NCI-H69 (cell line): ENCODE measurements at regions not wholly inside any gene's neighbourhood (a gene's known extent, or its start where the extent isn't known, plus 50 kb on each side); places are given as distances from the start of the nearest gene placed in this dataset.

Experiments
- DNase-seq: peaks from one replicate; lab custom pipeline; 2025; lab: John Stamatoyannopoulos, UW

DNA sequence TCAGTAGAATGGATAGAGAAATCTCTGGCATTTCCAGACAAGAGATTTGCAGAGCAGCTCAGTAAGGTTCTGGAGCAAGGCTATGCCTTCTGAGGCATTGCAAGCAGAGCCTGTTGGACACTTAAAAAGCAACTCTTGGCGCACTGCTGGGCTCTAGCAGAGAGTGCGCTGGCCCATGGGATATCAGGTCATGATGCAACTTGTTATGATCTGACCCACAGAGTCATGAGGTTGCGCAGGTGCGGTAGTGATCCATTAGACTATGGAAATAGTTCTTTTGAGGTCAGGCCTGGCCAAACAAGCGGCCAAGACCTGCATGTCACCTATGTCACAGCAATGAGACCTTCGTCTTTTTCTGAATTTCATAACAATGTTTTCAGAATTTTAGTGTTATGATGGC is 168.6 kb downstream of the TMTC3 start:
- no peak for DNase-seq

DNA sequence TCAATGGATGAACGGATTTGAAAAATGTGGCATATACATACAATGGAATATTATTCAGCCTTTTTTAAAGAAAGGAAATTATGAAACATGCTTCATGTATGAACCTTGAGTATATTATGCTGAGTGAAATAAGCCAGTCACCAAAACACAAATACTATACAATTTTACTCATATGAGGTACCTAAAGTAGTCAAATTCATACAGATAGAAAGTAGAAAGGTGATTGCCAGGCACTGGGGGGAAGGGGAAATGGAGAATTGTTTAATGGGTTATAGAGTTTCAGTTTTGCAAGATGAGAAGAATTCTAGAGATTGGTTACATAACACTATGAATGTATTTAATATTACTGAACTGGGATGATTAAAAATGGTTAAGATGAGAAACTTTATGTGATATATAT is 171.4 kb downstream of the TMTC3 start:
- DNase-seq = no peak

DNA sequence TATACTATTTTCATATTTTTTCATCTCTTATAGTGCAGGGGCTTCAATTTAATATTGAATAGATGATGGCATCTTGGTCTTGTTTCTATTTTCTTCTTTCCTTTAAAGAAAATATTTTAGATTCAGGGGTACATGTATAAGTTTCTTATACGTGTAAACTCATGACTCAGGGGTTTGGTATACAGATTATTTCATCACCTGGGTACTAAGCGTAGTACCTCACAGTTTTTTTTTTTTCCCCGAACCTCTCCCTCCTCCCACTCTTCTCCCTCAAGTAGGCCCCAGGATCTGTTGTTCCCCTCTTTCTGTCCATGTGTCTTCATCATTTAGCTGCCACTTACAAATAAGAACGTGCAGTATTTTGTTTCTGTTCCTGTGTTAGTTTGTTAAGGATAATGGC is 172.6 kb downstream of the TMTC3 start:
- DNase-seq = no peak

DNA sequence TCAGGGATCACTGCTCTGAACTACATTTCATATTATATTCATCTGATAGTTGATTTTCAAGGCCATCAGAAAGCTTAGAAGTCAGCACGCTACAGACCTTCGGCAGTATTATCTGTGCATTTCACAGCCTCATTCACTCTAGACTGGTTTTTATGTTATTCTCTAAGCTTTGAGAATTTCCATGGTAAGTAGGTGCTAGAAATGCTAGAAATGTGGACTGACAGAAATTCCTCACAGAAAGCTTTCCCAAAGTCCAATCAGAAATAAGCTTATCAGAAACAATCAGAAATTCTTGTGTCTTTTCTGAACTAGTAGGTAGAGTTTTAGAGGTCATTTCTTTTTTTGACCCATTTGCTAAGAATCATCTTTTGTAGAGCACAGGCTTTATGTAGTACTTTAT is 176.6 kb downstream of the TMTC3 start:
- no peak for DNase-seq

DNA sequence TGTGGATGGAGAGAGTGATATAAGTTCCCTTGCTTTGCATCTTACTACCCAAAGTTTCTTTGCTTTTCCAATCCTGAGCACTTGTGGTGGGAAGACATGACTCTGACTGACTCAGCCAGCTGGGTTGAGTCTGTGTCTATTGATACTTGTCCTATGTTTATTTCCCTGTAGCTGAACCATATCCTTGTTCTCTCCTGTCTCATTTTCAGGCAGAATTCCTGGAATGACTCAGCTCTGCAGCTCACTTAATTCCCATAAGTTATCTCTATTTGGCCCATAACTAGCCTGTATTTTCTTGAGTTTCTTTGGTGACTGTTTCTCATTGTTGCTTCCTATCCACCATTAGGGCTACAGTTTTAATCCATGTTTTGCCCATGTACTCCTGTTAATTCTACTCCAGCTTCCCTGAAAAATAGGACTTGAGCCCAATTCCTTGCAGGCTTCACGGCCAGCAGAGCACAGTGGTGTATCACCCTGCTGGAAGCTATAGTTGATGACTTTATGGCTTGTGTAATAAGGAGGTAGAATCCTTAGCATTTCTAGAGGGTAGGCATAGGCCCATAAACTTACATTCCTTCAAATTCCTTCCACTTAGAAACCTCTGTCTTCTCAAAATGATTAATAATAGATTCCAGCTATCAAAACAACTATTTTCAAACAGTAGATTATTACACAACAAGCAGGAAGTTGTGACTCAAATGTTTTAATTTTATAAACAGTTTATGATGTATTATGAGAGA is 183.1 kb downstream of the TMTC3 start:
- no peak for DNase-seq

DNA sequence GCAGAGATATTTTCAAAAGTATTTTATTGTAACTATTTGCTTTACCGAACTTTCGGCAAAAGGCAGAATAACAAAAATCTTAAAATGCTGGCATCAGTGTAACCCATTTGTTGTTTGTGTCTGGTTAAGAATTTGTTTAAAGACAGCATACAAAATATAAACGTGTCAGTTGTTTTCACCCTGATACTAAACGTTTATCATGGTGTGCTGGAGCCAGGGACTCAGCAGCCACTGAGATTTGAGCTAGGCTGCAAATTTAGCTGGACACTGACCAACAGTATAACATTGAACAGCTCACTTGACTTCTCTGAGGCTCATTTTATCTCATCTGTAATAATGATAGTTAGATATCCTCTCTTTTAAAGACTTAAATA is 183.7 kb downstream of the TMTC3 start:
- DNase-seq = no peak

DNA sequence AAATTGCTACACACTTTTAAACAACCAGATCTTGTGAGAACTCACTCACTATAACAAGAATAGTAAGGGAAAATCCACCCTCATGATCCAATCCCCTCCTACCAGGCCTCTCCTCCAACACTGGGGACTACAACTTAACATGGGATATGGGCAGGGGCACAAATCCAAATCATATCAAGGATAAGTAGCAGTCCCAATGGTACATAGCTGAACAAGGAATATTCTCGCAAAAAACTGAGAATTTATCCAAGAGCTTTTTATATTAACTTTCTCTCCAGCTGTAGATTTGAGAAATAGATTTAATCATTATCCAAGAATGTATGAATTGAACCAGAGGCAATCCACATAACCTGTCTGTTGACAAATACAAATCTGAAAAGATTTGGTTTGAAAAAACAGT is 185.2 kb downstream of the TMTC3 start:
- DNase-seq = no peak

DNA sequence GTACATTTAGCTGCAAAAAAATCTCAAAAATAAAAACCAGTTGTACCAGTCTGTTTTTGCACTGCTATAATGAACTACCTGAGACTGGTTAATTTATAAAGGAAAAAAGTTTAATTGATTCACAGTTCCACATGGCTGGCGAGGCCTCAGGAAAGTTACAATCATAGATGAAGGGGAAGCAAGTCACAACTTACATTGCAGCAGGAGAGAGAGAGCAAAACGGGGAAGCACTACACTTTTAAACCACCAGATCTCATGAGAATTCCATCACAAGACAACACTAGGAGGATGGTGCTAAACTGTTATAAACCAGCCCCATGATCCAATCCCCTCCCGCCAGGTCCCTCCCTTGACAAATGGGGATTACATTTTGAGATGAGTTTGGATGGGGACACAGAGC is 186.0 kb downstream of the TMTC3 start:
- no peak for DNase-seq

DNA sequence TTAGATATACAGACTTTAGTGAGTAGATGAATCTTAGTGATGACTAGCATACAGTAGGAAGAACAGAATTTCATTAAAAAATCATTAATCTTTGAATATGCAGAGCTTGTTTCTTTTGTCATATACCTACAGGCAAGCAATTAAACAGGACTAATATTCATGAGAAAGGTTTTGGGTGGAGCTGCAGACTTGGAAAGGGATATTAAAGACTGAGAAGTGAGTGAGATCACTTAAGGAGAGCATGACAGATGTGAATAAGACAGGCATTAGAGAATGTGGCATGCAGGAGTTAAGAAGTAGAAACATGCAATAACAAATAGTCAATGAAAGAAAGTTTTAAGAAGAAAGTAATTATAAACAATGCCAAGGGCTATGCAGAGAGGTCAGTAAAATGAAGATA is 187.7 kb downstream of the TMTC3 start:
- DNase-seq = no peak

DNA sequence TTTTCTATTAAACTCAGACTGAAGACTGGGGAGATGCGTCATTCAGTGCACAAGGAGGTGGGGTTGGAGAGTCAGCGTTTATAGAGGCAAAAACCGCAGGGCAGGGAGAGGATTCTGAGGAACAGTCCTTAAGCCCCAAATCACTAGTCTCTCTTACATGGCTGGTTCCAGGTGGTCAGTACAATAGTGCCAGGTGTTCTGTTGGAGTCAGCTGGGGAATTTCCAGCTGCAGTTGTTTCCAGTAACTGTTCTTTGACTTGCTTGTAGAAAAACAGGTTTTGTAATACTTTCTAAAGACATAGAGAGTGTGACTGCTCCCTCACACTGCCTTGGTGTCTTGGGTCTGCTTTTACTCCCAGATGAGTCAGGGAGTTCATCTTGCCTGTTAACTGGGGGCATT is 192.2 kb downstream of the TMTC3 start:
- DNase-seq = peak; percentile 84

DNA sequence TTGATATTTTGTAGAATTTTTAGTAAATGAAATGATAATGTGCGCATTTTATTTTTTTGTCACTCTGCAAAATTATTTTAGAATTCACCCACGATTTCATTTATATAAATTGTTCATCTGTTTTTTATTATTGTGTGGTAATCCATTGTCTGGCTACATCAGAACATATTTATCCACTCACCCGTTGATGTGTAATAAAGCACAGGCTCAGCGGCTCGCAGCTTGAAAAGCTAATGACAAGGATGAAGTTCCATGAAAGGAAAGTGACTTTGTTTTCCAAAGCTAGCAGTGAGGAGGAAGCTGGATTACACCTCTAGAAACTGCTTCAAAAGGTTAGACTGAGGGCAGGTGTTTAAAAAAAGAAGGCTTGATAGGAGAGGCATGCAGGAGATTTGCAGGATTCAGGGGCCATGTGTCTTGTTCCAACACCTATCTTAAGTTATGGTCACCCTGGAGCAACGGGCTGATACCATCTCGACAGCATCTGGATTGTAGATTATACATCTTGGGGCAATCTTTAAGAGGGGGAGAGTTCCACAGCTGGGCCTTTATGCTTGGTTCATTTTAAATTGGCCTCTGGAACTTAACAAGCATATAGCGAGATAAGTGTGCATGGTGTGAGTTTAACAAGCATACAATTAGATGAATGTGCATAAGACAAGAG is 194.1 kb downstream of the TMTC3 start:
- peak; percentile 21 for DNase-seq

DNA sequence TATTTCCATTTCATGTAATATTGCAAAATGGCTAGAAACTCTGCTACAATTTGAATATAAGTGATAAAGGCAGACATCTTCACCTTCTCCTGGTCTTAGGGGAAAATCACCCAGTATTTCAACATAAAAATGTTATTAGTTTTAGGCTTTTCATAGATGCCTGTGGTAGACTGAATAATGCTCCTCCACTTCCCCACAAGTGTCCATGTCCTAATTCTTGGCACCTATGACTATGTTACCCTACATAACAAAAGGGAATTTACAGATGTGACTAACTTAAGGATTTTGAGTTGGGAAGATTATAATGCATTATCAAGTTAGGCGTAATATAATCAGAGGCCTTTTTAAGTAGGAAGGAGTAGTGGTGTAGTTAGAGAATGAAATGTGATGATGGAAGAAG is 196.4 kb downstream of the TMTC3 start:
- DNase-seq = no peak

DNA sequence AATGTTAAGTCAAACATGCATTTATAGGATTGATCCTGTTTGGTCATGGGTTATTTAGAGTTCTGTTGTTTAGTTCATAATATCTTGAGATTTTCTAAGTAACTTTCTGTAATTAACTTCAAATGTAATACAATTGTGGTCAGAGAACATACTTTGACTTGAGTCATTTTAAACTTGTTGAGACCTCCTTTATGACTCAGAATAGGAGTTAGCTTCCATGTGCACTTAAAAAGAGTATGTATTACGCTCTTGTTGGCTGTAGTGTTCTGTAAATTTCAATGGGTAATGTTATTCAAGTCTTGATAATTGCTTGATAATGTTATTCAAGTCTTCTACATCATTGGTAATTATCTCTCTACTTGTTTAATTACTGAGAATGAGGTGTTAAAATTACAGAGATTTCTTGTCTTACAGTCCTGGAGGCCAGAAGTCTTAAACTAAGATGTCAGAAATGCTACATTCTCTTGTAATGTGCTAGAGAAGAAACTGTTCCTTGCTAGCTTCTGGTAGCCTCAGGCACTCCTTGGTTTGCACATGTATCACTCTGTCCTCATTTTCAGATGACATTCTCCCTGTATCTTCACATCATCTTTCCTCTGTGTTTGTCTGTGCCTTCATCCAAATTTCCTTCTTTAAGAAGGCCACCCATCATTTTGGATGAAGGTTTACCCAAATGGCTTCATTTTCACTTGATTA is 197.3 kb downstream of the TMTC3 start:
- no peak for DNase-seq

DNA sequence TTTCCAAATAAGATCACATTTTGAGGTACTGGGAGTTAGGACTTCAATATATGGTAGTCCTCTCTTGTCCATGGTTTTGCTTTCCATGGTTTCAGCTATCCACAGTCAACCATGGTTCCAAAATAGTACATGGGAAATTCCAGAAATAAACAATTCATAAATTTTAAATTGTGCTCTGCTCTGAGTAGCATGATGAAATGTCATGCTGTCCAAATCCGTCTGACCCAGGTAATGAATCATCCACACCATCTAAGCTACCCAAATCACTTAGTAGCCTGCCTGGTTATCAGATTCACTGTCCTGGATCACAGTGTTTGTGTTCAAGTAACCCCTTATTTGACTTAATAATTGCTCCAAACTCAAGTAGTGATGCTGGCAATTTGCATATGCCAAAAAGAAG is 197.9 kb downstream of the TMTC3 start:
- no peak for DNase-seq

DNA sequence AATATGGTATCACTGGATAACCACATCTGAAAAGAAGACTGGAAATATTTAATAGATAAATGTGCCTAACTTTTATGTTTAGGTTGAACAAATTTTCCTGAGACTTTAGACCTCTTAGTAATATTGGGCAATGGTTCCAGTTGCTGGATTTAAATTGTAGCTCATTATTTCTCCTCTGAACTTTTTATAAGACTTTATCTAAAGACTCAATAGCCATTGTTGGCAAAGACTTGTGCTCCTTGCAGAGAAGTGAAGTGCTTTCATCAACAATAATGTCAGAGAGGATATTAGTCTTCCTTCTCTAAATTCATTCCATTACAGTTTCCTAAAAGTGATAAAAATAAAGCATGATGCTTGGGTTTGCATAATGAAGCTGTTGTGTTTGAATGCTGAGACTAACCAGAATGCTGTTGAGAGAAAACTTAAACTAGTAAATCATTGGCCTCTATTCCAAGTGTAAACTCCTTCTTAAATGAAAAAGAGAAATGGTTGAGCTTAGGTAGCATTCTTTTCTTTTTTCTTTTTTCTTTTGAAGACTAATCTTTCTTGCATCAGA is 200.2 kb downstream of the TMTC3 start:
- DNase-seq = no peak

DNA sequence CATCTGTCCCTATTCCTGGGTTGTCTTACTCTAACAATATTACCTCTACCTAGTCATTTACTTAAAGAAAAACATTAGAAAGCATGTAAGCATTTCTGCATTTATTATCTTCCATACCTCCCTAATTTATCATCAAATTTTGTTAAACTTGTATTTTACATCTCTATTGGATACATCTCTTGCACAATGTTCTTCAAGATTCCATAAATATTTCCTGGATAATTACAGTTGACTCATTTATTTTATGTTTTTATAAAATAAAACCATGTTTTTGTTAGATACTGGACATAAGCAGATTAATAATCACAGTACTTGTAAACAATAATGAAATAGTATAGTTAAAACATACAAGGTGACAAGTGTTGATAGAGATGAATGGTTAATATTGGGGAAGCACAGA is 209.0 kb downstream of the TMTC3 start:
- no peak for DNase-seq

DNA sequence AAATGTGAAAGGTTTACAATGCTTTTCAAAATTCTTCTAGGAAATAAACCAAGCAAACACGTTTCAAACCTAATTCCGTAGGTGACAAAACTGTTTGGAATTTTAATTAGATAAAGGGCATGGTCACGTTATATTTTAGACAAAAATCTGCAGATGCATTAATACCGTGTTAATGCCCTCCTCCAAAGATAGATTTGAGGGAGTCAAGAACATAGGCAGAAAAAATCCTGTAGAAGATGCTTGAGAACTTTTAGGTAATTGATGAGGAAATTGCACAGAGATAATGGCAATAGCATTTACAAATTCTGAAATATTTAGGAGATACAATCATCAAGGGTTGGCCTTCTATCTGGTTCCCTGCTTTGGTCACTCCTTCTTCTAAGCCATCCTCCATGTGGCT is 212.6 kb downstream of the TMTC3 start:
- DNase-seq = no peak

DNA sequence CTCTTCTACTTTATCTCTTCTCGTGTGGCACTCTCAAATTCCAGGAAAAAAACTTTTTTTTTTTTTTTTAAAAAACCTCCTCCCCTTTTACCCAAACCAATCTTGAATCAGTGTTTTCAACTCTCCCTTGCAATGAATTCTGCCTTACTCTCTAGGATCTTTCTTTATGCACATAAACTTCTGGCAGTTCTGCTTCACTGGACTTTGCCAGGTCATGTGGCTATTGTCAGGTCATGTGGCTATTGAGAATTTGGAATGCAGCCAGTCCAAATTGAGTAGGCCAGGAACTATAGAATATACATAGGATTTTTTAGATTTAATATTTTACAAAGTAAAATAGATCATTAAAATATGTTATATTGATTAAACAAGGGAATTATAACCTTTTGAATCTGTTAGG is 218.2 kb downstream of the TMTC3 start:
- DNase-seq = peak; percentile 45

DNA sequence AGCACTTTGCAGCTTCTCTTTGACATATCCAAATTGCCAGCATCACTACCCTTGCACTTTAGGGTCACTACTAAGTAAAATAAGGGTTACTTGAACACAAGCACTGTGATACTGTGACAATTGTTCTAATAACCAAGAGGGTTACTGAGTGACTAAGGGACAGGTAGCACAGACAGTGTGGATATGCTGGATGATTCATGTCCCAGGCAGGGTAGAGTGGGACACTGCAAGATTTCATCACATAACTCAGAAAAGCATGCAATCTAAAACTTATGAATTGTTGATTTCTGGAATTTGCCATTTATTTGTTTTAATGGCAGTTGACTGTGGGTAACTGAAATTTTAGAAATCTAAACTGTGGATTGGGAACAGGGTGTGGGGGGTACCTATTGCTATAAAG is 218.8 kb downstream of the KITLG start:
- DNase-seq = no peak

DNA sequence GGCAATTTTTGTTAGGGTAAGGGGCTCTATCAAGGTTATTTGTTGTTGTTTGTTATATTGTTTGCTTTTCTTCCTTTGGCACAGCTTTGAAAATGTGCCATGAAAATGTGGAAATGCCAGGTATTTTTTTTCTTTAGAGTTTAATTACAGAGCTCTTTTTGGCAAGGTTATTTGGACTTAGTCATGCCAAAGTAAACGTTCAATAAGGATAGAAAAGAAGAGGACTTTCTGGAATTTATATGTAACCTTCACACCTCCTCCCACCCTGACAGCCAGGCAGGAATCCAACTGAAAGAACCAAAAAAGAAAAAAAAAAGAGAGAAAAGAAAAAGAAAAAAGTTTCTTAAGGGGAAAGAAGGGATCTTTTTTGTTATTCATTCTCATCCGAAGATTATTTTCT is 217.8 kb downstream of the KITLG start:
- peak; percentile 24 for DNase-seq

DNA sequence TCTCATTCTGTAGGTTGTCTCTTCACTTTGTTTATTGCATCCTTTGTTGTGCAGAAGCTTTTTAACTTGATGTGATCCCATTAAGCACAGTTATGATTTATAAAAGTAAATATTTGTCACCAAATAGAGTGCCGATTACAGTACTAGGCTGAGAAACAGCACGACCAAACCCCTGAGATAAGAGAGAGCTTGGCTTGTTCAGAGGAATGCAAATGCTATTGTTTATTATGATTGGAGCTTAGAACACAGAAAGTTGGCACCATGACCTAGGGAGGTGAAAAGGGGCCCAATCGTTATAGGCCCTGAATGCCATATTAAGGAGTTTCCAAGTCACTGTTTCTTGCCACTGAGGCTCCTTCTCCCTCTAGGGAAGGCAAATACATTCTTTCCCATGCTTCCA is 214.9 kb downstream of the KITLG start:
- DNase-seq = no peak

DNA sequence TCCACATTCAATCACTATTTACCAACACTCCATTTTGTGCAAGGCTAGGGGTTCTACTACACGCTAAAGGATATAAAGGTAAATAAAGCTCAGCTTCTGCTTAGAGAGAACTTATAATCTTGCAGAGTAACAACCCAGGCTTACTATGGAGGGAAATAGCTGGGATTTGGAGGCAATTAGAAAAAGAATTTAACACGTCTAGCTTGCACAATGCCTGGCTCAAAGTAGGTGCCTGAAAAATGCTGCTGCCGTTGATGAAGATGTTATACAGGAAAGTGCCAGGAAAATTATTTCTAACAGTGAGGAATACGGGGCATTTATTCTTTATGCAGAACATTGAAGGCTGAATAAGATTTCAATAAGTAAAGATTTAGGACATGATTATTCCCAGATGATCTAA is 214.2 kb downstream of the KITLG start:
- DNase-seq = no peak

DNA sequence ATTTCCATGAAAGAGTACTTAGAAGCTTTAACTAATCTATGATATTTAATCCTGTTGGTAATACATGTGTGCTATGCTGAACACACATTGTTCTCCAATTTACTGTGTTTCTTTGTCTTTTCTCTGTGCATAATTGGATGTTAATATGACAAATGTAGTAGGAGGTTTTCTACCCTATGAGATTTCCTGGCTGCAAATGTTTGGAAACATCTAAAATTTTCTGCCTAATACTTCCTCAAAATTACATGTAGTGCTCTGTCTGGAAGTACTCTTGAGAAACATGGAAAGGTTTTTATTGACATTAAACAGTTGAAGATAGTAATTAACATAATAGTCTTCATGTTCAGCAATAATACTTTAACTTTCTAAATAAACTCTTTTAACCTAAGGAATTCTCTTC is 213.0 kb downstream of the KITLG start:
- no peak for DNase-seq
